Karpas-422 (cell line): ENCODE measurements at regions not wholly inside any gene's neighbourhood (a gene's known extent, or its start where the extent isn't known, plus 50 kb on each side); places are given as distances from the start of the nearest gene placed in this dataset.

Experiments used
- DNase-seq: peaks from one replicate; pipeline ENCODE4 v3.0.0-alpha.2; 2015
- H2AFZ ChIP-seq: fragments of 200-600 bp; sonication (generic); 2 replicates; pipeline ENCODE4 v1.6.1; 2014; ENCODE audit warnings: antibody characterized with exemption, low read length, mixed read lengths
- H3K27ac ChIP-seq: fragments of 200-600 bp; sonication (generic); 2 replicates; pipeline ENCODE4 v1.5.1; 2014; ENCODE audit warnings: mild to moderate bottlenecking, low read length, moderate library complexity
- H3K27me3 ChIP-seq: fragments of 200-600 bp; sonication (generic); 2 replicates; pipeline ENCODE4 v1.6.1; 2014; ENCODE audit warnings: low read length, mixed read lengths
- H3K36me3 ChIP-seq: fragments of 200-600 bp; sonication (generic); 2 replicates; pipeline ENCODE4 v1.6.1; 2014; ENCODE audit warnings: low read length, mixed read lengths; ENCODE audit not compliant: insufficient read depth
- H3K4me1 ChIP-seq: fragments of 200-600 bp; sonication (generic); 2 replicates; pipeline ENCODE4 v1.6.1; 2014; ENCODE audit warnings: mild to moderate bottlenecking, low read length, mixed read lengths
- H3K4me2 ChIP-seq: fragments of 200-600 bp; sonication (generic); 2 replicates; pipeline ENCODE4 v1.6.1; 2014; ENCODE audit warnings: low read length, low read depth, mild to moderate bottlenecking; ENCODE audit not compliant: poor library complexity, severe bottlenecking
- H3K4me3 ChIP-seq: fragments of 200-600 bp; sonication (generic); 2 replicates; pipeline ENCODE4 v1.5.1; 2014; ENCODE audit warnings: mild to moderate bottlenecking, antibody characterized with exemption, low read length, mixed read lengths
- H3K79me2 ChIP-seq: fragments of 200-600 bp; sonication (generic); 2 replicates; pipeline ENCODE4 v1.6.1; 2014; ENCODE audit warnings: mild to moderate bottlenecking, low read length, mixed read lengths
- H3K9ac ChIP-seq: fragments of 200-600 bp; sonication (generic); 2 replicates; pipeline ENCODE4 v1.6.0; 2014; ENCODE audit warnings: low read length
- H3K9me2 ChIP-seq: fragments of 200-600 bp; sonication (generic), shearing (Covaris generic); replicated peaks from 2 replicates; pipeline ENCODE4 v1.6.0; 2014; ENCODE audit warnings: mild to moderate bottlenecking, low read length, moderate library complexity; ENCODE audit not compliant: insufficient read depth
- H3K9me3 ChIP-seq: fragments of 300-700, 200-600 bp; sonication (generic); 2 replicates; pipeline ENCODE4 v1.6.1; 2014; ENCODE audit warnings: low read length, mixed read lengths
- H4K20me1 ChIP-seq: fragments of 200-600 bp; sonication (generic); 2 replicates; pipeline ENCODE4 v1.6.1; 2014; ENCODE audit warnings: mild to moderate bottlenecking, antibody characterized with exemption, low read length, low read depth; ENCODE audit not compliant: insufficient read depth

DNA sequence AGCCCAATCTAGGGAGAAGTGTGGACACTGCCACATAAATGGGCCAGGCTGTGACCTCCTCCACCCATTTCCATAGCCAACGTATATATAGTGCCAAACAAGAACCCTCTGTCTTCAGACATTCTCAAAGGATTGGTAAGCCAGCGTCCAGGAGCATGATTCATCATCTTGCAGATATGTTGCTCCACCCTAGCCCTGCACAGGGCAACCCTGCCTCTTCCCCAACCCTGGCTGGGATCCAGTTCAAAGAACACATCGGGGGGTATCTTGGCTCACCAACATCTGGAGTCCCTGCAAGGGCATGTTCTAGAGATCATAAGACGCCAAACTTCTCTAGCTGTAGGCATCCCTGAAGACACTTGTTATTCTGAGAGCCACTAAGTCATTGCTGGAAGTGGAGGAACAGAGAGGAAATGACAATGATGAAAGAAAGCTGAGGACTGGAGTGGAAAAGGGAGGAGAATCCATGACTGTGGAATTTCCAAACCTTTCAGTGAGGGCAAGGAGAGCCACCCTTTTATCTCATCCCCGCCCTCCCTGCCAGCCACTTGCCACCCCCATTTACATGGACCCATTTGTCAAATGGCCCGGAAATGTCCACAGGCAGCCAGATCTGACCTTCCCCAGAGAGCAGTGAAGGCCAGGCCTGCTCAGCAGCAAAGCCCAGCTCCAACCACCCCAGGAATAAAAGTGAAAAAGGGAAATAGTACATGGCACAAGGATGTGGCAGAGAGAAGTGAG lies 144.1 kb upstream of the CTTNBP2NL start:
- Histone ChIP-seq H2AFZ (no peak overlapping the region), H4K20me1 (no peaks in the 10 kb centered on the region), H3K4me1 (no peaks in the 10 kb centered on the region), H3K27me3 (no peaks in the 10 kb centered on the region; the same call in 1 of the 2 replicates), H3K27ac (no peak overlapping the region), H3K9ac (no peak overlapping the region), H3K79me2 (no peaks in the 10 kb centered on the region), H3K36me3 (no peaks in the 10 kb centered on the region), H3K9me3 (no peaks in the 10 kb centered on the region), H3K4me2 (no peak overlapping the region), H3K4me3 (no peak overlapping the region), H3K9me2 (no peaks in the 10 kb centered on the region)
- DNase-seq = no peak

DNA sequence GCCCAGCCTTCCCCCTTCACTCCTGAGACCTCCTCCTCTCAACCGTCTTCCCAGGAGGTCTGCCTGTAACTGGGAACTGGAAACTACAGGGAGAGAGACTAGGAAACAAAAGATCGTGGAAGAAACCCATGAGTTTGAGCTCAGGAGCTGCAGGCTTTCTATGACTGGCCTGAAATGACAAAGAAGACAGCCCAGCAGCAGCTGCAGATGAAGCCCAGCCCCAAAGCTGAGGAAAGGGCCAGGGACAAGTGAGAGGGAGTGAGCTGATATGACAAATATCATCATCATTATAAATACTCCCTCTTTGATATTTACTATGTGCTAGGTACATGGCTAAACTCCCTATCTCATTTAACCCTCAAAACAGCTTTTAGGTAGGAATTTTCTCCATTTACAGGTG lies 142.6 kb upstream of the CTTNBP2NL start:
- H3K4me3 ChIP-seq = no peak overlapping the region
- no peaks in the 10 kb centered on the region for H3K9me2 ChIP-seq
- no peaks in the 10 kb centered on the region for H3K79me2 ChIP-seq
- DNase-seq = no peak
- H3K27me3 ChIP-seq = no peaks in the 10 kb centered on the region; the same call in 1 of the 2 replicates
- H3K27ac ChIP-seq = no peak overlapping the region
- H3K36me3 ChIP-seq = no peaks in the 10 kb centered on the region
- no peak overlapping the region for H2AFZ ChIP-seq
- H3K4me1 ChIP-seq = no peaks in the 10 kb centered on the region
- no peaks in the 10 kb centered on the region for H4K20me1 ChIP-seq
- no peak overlapping the region for H3K4me2 ChIP-seq
- H3K9ac ChIP-seq = no peak overlapping the region
- no peaks in the 10 kb centered on the region for H3K9me3 ChIP-seq

DNA sequence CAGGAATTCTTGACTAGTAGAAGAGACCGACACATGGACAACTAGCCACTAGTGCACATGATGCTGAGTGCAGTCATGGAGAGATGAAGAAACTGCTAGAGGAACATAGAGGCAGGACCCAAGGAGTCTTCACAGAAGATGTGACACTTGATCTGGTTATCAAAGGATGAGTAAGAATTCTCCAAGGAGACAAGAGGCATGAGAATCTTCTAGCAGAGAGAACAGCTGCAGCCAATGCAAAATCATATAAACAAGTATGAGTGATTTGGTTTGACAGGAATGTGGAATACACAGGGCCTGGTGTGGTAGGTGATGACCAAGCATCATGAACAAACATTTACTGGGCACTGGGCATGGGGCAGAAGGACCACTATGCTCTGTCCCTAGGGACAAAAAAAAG lies 140.9 kb upstream of the CTTNBP2NL start:
- no peaks in the 10 kb centered on the region for H3K36me3 ChIP-seq
- no peak overlapping the region for H3K4me3 ChIP-seq
- no peaks in the 10 kb centered on the region for H3K79me2 ChIP-seq
- H4K20me1 ChIP-seq = no peaks in the 10 kb centered on the region
- H3K9me2 ChIP-seq = no peaks in the 10 kb centered on the region
- no peaks in the 10 kb centered on the region; the same call in 1 of the 2 replicates for H3K27me3 ChIP-seq
- H3K4me2 ChIP-seq = no peak overlapping the region
- H3K9me3 ChIP-seq = no peaks in the 10 kb centered on the region
- no peak for DNase-seq
- H3K27ac ChIP-seq = no peak overlapping the region
- H2AFZ ChIP-seq = no peak overlapping the region
- no peak overlapping the region for H3K9ac ChIP-seq
- H3K4me1 ChIP-seq = no peaks in the 10 kb centered on the region

DNA sequence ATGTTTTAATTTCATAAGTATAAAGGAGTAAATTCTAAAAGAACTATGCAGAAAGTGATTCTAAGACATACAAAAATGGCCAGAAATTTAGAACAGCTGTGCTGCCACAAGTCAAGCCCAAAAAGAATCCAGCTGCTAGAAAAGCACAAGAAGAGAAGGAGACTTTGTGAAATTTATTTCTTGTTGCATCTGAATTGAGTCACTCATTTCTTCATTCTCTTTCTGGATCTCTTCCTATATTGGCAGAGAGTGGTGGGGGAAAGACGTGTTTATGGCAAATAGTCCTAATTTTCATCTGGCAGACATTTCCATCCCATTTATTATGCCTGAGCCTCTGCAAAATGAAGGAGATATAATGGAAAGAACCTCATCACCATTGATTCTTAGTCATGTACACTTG lies 139.6 kb upstream of the CTTNBP2NL start:
- Histone ChIP-seq H2AFZ (no peak overlapping the region), H3K4me1 (no peaks in the 10 kb centered on the region), H3K9me3 (no peaks in the 10 kb centered on the region), H3K9ac (no peak overlapping the region), H3K27ac (no peak overlapping the region), H3K79me2 (no peaks in the 10 kb centered on the region), H3K36me3 (no peaks in the 10 kb centered on the region), H3K4me2 (no peak overlapping the region), H3K4me3 (no peak overlapping the region), H4K20me1 (no peaks in the 10 kb centered on the region), H3K9me2 (no peaks in the 10 kb centered on the region), H3K27me3 (no peaks in the 10 kb centered on the region)
- no peak for DNase-seq

DNA sequence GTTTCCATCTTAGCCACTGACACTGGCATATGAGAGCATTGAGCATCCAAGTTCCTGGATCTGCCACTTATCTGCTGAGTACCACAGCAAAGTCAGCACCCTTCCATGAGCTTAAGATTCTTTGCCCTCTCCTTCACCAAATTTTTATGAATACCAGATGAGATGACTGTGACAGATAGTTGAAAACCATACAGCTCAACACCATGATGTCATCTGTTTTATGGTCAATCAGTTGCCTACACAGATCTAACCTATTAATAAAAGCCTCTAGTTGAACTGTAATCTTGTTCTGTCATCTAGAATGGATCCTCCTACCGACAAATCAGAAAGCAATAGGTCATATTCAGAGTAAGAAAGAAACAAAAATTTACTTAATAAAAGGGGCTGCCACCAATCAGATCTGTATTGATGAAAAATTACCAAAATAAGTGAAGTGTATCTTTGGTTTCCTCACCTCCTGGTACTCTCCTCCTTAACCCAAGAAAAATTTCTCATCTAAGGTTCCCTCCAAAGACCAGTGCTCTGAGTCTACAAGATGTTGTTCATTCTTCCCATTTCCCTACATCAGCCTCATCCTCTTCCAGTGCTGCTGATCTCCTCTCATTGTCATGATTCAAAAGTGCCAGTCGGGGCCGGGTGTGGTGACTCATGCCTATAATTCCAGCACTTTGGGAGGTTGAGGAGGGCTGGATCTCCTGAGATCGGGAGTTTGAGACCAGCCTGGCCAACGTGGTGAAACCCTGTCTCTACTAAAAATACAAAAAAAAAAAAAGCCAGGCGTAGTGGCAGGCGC lies 138.8 kb upstream of the CTTNBP2NL start:
- Histone ChIP-seq H3K27me3 (no peaks in the 10 kb centered on the region), H3K27ac (no peak overlapping the region), H3K4me2 (no peak overlapping the region), H2AFZ (no peak overlapping the region), H3K79me2 (no peaks in the 10 kb centered on the region), H3K9me2 (no peaks in the 10 kb centered on the region), H4K20me1 (no peaks in the 10 kb centered on the region), H3K4me3 (no peak overlapping the region), H3K36me3 (no peaks in the 10 kb centered on the region), H3K9me3 (no peaks in the 10 kb centered on the region), H3K9ac (no peak overlapping the region), H3K4me1 (no peaks in the 10 kb centered on the region)
- DNase-seq = no peak

DNA sequence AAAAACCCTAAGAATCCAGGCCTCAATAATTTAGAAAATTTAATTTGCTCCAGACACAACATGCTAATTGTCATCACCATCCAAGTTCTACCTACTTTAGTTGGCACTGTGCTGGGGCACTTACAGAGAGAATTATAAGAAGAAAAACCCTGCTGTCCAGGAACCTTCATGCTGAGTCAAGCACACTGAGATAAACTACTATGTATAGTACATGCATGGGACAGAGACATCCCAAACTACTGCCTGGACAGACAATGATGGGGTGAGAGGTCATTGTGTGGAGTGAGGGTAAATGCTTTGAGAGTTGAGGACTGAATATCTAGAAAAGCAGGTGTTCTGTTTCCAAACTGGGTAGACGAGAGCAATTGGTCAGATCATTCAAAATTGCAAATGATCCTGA lies 135.3 kb upstream of the CTTNBP2NL start:
- Histone ChIP-seq H3K4me2 (no peak overlapping the region), H3K9me2 (no peaks in the 10 kb centered on the region), H3K4me3 (no peak overlapping the region), H3K79me2 (no peaks in the 10 kb centered on the region), H3K4me1 (no peaks in the 10 kb centered on the region), H4K20me1 (no peaks in the 10 kb centered on the region), H3K36me3 (no peaks in the 10 kb centered on the region), H3K9me3 (no peaks in the 10 kb centered on the region), H2AFZ (no peak overlapping the region), H3K9ac (no peak overlapping the region), H3K27ac (no peak overlapping the region), H3K27me3 (no peaks in the 10 kb centered on the region)
- no peak for DNase-seq

DNA sequence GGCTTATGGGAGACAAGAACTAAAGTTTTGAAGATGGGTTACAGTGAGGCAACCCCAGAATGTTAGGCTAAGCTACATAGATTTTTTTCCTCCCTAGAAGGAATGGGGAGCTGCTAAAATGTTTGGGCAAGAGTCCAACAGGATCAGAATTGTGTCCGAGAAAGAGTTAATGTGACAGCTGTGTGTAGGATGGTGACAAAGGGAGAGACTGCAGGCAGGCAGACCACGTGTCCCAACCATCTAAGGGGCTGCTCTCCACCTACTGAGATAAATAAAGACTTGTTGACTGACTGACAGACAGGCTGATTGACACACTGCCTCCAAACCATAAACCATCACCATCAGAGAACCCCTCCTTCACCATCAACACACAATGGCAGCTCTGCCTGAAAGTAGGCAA lies 133.7 kb upstream of the CTTNBP2NL start:
- Histone ChIP-seq H3K9me3 (no peaks in the 10 kb centered on the region), H4K20me1 (no peaks in the 10 kb centered on the region), H3K9me2 (no peaks in the 10 kb centered on the region), H3K27ac (no peak overlapping the region), H3K9ac (no peak overlapping the region), H2AFZ (no peak overlapping the region), H3K36me3 (no peaks in the 10 kb centered on the region), H3K4me3 (no peak overlapping the region), H3K4me2 (no peak overlapping the region), H3K27me3 (no peaks in the 10 kb centered on the region), H3K79me2 (no peaks in the 10 kb centered on the region), H3K4me1 (no peaks in the 10 kb centered on the region)
- DNase-seq = no peak

DNA sequence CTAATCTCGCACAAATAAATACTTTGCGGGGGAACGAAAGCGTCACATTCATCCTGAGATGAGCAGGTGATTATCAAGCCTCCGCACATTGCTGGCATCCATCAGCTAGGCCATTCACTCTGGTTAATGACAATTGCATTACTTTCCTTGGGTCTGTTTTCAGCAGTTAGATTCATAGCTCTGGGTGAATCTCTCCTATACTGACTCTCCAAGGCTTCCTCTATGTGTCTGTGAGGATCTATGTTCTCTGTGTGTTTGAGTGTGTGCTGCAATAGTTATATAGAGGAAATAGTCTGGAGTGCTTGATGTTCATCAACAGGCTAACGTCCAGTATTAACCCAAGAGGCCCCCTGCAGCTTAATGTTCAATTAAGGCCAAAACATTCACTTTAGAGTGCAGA lies 133.0 kb upstream of the CTTNBP2NL start:
- no peak overlapping the region for H3K9ac ChIP-seq
- no peak overlapping the region for H3K27ac ChIP-seq
- no peak overlapping the region for H3K4me2 ChIP-seq
- no peaks in the 10 kb centered on the region for H3K9me3 ChIP-seq
- H3K4me1 ChIP-seq = no peaks in the 10 kb centered on the region
- no peaks in the 10 kb centered on the region for H3K79me2 ChIP-seq
- no peaks in the 10 kb centered on the region for H3K9me2 ChIP-seq
- no peak overlapping the region for H2AFZ ChIP-seq
- no peak for DNase-seq
- no peaks in the 10 kb centered on the region for H3K36me3 ChIP-seq
- no peaks in the 10 kb centered on the region for H3K27me3 ChIP-seq
- H4K20me1 ChIP-seq = no peaks in the 10 kb centered on the region
- no peak overlapping the region for H3K4me3 ChIP-seq
